Subcutaneous abdominal adipose tissue (tissue), 5 donors: ENCODE measurements at regions not wholly inside any gene's neighbourhood (a gene's known extent, or its start where the extent isn't known, plus 50 kb on each side); places are given as distances from the start of the nearest gene placed in this dataset.
"Not testable (repeated sequence)": the region's sequence is repeated elsewhere in the genome, so short reads cannot be mapped to it uniquely, and the experiment has no call there.

Experiments
- H3K27ac ChIP-seq: one replicate; pipeline ENCODE4 v1.7.0; 2013; ENCODE audit warnings: low read depth, mild to moderate bottlenecking, inconsistent platforms, low read length, moderate library complexity
- H3K27me3 ChIP-seq, 5 donors: one replicate each; pipeline ENCODE4 v1.7.0; 2013; ENCODE audit warnings: low read length in 5 of 5, inconsistent platforms in 1 of 5; ENCODE audit not compliant: control insufficient read depth in 5 of 5, insufficient read depth in 4 of 5
- H3K36me3 ChIP-seq, 5 donors: one replicate each; pipeline ENCODE4 v1.7.0; 2013; ENCODE audit warnings: low read length in 5 of 5; ENCODE audit not compliant: control insufficient read depth in 5 of 5, insufficient read depth in 5 of 5
- H3K4me1 ChIP-seq, 5 donors: one replicate each; pipeline ENCODE4 v1.7.0; 2013; ENCODE audit warnings: low read length in 5 of 5, mild to moderate bottlenecking in 3 of 5, moderate library complexity in 1 of 5; ENCODE audit not compliant: control insufficient read depth in 5 of 5, insufficient read depth in 5 of 5
- H3K4me3 ChIP-seq, 5 donors: one replicate each; pipeline ENCODE4 v1.7.0; 2013; ENCODE audit warnings: low read length in 5 of 5, low read depth in 1 of 5
- H3K9ac ChIP-seq, 5 donors: one replicate each; pipeline ENCODE4 v1.7.0; 2013; ENCODE audit warnings: low read length in 5 of 5, mild to moderate bottlenecking in 4 of 5, moderate library complexity in 3 of 5
- H3K9me3 ChIP-seq, 5 donors: one replicate each; pipeline ENCODE4 v1.7.0; 2013; ENCODE audit warnings: low read length in 5 of 5; ENCODE audit not compliant: control insufficient read depth in 5 of 5
- donor health status: healthy.
- donor health status: healthy.
- donor health status: healthy.
- donor health status: healthy.
- donor health status: healthy.

DNA sequence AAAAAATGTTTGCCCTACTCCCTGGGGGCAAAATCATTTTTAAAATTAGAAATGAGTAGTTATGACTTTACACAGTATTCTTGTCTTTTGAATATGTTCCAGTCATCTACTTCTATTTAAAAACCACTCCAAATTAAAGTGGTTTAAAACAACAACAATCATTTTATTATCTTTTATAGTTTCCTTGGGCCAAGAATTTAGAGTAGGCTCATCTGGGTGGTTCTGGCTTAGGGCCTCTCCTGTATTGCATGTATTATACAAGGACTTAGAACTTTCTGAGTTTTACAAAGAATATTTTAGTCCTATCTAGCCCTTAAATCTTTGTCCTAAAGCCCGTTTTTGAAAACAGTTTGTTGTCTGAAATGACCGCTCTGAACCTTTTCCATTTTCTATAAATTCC lies 132.5 kb upstream of the INTU start:
- Histone ChIP-seq H3K4me3 (no peak overlapping the region), H3K9ac (no peak overlapping the region), H3K36me3 (no peaks in the 10 kb centered on the region), H3K4me1 (peaks cover 0 to 7% (median 4%) of the 10 kb centered on the region in 5 donors), H3K9me3 (no peaks in the 10 kb centered on the region), H3K27me3 (no peaks in the 10 kb centered on the region), H3K27ac (no peak overlapping the region)

DNA sequence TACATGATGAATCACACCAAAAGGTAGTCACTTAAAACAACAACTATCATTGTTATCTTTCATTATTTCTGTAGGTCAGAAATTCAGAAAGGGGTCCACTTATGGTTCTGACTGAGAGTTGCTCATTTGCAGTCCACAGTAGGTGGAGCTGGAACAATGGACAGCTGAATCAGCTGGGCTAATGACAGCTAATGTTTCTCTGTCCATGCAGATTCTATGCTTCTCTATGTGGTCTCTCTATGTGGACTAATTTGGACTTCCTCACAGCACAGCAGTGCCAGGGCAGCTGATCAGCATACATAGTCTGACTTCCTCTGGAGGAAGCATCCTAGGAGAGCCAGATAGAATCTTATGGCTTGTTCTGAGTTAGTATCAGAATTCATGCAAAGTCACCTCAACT lies 131.7 kb upstream of the INTU start:
- Histone ChIP-seq H3K27me3 (no peaks in the 10 kb centered on the region), H3K4me3 (no peak overlapping the region), H3K4me1 (peaks cover 0 to 8% (median 5%) of the 10 kb centered on the region in 5 donors), H3K9ac (no peak overlapping the region), H3K9me3 (no peaks in the 10 kb centered on the region), H3K36me3 (no peaks in the 10 kb centered on the region), H3K27ac (no peak overlapping the region)

DNA sequence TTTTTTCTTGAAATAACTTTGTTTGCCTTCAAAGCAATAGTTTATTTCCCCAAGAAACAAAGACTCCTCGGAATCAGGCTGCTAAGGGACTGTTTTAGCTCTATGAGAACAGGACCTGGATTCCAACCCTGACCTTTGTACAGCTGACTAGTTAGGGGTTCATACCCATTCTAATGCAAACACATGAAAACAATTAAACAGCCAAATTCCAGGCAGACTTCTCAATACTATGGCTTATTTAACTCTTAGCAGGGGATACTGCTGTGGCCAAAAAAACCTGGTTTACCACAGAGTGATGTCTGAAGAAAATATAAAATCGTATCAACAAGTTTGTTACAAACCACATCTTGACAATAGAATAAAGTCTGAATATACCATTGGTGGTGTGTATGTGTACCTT lies 129.6 kb upstream of the INTU start:
- H3K9ac ChIP-seq = no peak overlapping the region
- no peaks in the 10 kb centered on the region for H3K27me3 ChIP-seq
- H3K9me3 ChIP-seq = no peaks in the 10 kb centered on the region
- H3K27ac ChIP-seq = no peak overlapping the region
- H3K4me3 ChIP-seq = no peak overlapping the region
- peaks cover 0 to 8% (median 5%) of the 10 kb centered on the region in 5 donors for H3K4me1 ChIP-seq
- no peaks in the 10 kb centered on the region for H3K36me3 ChIP-seq

DNA sequence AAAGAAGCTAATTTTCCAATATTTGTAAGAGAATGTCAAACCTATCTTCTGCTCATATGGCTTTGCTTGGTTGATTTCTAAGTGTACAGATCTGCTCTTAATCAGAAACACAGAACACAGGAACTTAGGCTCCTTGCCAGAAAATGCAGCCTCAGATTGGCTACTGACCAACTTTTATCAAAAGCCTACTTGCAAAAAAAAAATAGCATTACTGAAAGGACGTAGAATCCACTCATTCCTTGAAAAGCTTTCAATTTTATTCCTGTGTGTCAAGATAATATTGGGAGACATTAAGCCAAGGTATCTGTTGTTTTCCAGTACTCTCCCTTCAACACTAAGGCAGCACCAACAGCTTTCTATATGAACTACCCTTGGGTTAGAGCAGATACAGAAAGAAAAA lies 127.6 kb upstream of the INTU start:
- Histone ChIP-seq H3K9ac (no peak overlapping the region), H3K27me3 (no peaks in the 10 kb centered on the region), H3K4me3 (no peak overlapping the region), H3K27ac (no peak overlapping the region), H3K36me3 (no peaks in the 10 kb centered on the region), H3K4me1 (peaks cover 0 to 8% (median 5%) of the 10 kb centered on the region in 5 donors), H3K9me3 (no peaks in the 10 kb centered on the region)

DNA sequence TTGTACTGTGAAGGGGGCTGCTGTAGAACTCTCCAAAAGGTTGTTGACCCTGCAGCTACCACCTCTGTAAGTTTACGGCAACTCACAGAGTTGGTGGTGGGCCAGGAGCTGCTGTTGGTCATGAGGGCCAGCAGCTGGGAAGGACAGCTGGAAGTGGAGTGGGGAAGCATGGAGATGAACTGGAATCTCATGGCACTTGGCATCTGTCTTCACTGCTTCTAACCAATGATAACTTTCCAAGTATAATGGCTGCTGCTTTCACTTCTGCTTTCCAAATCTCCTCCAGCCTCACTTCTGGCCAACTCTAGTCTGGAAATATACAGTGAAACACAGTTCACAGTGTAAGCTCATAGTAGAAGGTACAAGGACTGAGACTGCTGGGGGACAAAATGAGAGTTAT lies 126.5 kb upstream of the INTU start:
- H3K4me3 ChIP-seq = no peak overlapping the region
- peaks cover 0 to 6% (median 5%) of the 10 kb centered on the region in 5 donors for H3K4me1 ChIP-seq
- no peaks in the 10 kb centered on the region for H3K27me3 ChIP-seq
- H3K9ac ChIP-seq = no peak overlapping the region
- no peak overlapping the region for H3K27ac ChIP-seq
- H3K36me3 ChIP-seq = no peaks in the 10 kb centered on the region
- no peaks in the 10 kb centered on the region for H3K9me3 ChIP-seq

DNA sequence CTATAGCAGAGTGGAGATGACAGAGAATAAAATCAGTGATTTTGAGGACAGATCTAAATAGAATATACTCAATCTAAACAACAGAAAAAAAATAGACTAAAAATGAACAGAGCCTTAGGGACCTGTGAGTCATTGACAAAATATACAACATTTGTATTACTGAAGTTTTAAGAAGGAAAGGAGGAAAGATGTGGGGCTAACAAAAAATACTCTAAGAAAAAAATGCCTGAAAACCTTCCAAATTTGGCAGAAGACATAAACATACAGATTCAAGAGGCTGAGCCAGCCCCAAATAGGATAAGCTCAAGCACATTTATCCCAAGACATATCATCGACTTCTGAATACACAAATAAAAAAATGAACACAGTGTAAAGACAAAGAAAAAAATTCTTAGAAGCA lies 123.6 kb upstream of the INTU start:
- no peaks in the 10 kb centered on the region for H3K9me3 ChIP-seq
- H3K4me3 ChIP-seq = no peak overlapping the region
- H3K36me3 ChIP-seq = no peaks in the 10 kb centered on the region
- no peaks in the 10 kb centered on the region for H3K27me3 ChIP-seq
- peaks cover 0 to 6% (median 2%) of the 10 kb centered on the region in 5 donors for H3K4me1 ChIP-seq
- H3K27ac ChIP-seq = no peak overlapping the region
- H3K9ac ChIP-seq = no peak overlapping the region

DNA sequence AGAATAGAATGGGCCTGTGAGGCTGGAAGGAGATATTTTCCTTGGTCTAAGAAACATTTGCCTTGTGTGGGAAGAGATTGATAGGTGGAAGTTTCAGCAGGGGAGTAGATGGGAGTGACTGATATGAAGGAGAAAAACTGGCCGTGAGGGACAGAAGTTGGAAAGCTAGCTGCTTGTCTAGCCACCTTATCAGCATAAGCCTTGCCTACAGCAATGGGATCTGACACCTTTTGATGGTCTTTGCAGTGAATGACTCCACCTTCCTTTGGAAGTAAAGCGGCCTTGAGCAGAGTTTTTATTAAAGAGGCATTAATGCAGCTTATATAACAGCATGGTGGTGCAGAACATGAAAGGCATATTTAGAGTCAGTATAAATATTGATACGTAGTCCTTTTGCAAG lies 120.1 kb upstream of the INTU start:
- not testable (repeated sequence) for H3K9ac ChIP-seq, H3K36me3 ChIP-seq, H3K4me1 ChIP-seq, H3K27me3 ChIP-seq, H3K9me3 ChIP-seq, H3K27ac ChIP-seq, H3K4me3 ChIP-seq

DNA sequence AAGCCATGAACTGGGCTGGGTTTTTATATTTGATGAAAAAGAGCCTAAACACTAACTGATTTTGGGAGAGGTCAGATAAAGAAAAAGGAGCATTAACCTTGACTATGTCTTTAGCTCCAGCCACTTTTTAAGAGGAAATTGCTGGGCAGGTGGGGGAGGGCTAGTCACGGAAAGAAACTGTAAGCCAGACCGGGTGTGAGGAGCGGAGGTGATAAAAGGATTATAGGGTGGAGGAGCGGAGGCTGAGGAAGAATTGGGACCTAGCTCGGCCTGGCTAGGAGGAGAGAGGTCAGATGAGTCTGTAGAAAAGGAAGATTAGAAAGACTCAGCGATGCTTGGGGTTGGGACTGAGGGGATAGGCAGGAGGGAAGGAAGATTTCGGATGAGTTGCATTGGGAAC lies 117.5 kb upstream of the INTU start:
- H3K9me3 ChIP-seq, H3K36me3 ChIP-seq, H3K27ac ChIP-seq, H3K4me1 ChIP-seq, H3K9ac ChIP-seq, H3K4me3 ChIP-seq, H3K27me3 ChIP-seq: not testable (repeated sequence)

DNA sequence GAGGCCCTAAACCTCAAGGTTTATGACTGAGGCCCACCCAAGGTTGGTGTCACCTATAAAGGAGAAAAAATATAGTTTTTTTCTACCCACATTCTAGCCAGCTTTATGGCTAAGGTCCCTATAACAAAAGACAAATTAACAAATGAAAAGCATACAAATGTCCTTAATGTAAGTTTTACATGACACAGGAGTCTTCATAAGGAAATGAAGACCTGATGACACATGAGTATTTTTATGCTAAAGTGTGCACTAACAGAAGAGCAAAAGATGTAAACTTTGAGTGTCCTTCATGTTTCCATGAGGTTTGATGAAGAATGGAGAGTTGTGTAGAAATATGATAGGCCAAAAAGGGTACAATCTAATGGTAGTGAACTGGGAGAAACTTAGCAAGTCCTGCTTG lies 114.7 kb upstream of the INTU start:
- H3K27ac ChIP-seq = no peak overlapping the region
- H3K27me3 ChIP-seq = no peaks in the 10 kb centered on the region
- H3K9me3 ChIP-seq = no peaks in the 10 kb centered on the region
- peaks cover 0 to 3% (median 0%) of the 10 kb centered on the region in 5 donors for H3K4me1 ChIP-seq
- H3K4me3 ChIP-seq = no peak overlapping the region
- H3K9ac ChIP-seq = no peak overlapping the region
- H3K36me3 ChIP-seq = no peaks in the 10 kb centered on the region

DNA sequence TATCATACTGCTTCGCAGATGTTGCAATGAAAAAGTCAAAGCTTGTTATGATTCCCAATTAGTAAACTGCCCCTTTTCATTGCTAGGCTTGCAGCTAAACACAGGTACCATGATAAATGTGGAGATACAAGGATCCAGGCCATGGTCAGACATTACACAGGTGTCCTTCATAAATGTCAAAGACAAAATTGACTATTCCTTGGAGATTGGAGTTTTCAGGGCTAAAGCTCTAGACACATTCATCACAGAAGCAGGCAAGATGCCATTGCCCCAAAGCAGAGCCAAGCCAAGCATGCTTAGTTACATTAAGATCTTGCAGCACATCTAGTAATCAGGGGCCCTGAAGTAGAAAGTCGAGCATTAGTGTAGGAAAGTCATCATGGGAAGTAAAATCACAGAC lies 111.3 kb upstream of the INTU start:
- H3K9ac ChIP-seq = no peak overlapping the region
- H3K9me3 ChIP-seq = no peaks in the 10 kb centered on the region
- H3K36me3 ChIP-seq = no peaks in the 10 kb centered on the region
- no peak overlapping the region for H3K4me3 ChIP-seq
- H3K4me1 ChIP-seq = peaks cover 0 to 3% (median 0%) of the 10 kb centered on the region in 5 donors
- no peaks in the 10 kb centered on the region for H3K27me3 ChIP-seq
- no peak overlapping the region for H3K27ac ChIP-seq

DNA sequence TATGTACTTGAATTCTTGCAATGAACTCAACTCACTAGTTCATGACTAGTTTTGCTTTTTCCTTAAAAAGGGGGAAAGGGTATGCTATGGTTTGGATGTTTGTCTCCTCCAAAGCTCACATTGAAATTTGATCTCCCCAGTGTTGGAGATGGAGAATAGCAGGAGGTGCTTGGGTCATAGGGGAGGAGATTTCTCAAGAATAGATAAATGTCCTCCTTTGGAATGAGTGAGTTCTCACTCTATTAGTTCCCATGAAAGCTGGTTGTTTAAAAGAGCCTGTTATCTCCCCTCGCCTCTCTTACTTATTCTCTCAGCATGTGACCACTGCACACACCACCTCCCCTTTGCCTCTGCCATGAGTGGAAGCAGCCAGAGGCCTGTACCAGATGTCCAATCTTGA lies 109.4 kb upstream of the INTU start:
- Histone ChIP-seq H3K9ac (no peak overlapping the region), H3K27ac (no peak overlapping the region), H3K4me3 (no peak overlapping the region), H3K9me3 (no peaks in the 10 kb centered on the region), H3K36me3 (no peaks in the 10 kb centered on the region), H3K27me3 (no peaks in the 10 kb centered on the region), H3K4me1 (peaks cover 0 to 3% (median 0%) of the 10 kb centered on the region in 5 donors)
